B cell (primary cell): ENCODE measurements at regions not wholly inside any gene's neighbourhood (a gene's known extent, or its start where the extent isn't known, plus 50 kb on each side); places are given as distances from the start of the nearest gene placed in this dataset.

Experiments used
- CTCF ChIP-seq: fragments of 200-600 bp; IDR thresholded peaks from one replicate; pipeline ENCODE4 v1.8.0; 2022; ENCODE audit warnings: antibody characterized with exemption, mild to moderate bottlenecking
- EZH2 ChIP-seq: IDR thresholded peaks from 2 replicates; pipeline ENCODE4 v1.6.1; 2012; ENCODE audit warnings: borderline replicate concordance, low read depth, mild to moderate bottlenecking, moderate library complexity, low read length; ENCODE audit not compliant: insufficient read depth, poor library complexity, severe bottlenecking

- TF ChIP-seq CTCF (no peak), EZH2 (no peak)
These were observed 123.3 kb upstream of the ATXN1 start for GRCh38 chr6:16884526-16884925.
